Neural progenitor cell (in vitro differentiated cells): ENCODE measurements at regions not wholly inside any gene's neighbourhood (a gene's known extent, or its start where the extent isn't known, plus 50 kb on each side); places are given as distances from the start of the nearest gene placed in this dataset.
A peak's percentile ranks its signal among the peaks of the same experiment; 100 is the strongest.

ENCODE experiments used
- DNase-seq: peaks from one replicate; pipeline ENCODE4 v3.0.0-alpha.2; 2016; ENCODE audit warnings: low spot score
- H2AFZ ChIP-seq: fragments of 200-600 bp; sonication (generic); replicated peaks from 2 replicates; pipeline ENCODE4 v1.6.1; 2016; ENCODE audit warnings: antibody characterized with exemption
- H3F3A ChIP-seq: fragments of 200-600 bp; sonication (generic); 2 replicates; pipeline ENCODE4 v1.6.1; 2016; ENCODE audit warnings: antibody characterized with exemption, low read depth
- H3K27ac ChIP-seq: fragments of 200-600 bp; sonication (generic); 2 replicates; pipeline ENCODE4 v1.5.1; 2016; ENCODE audit warnings: mild to moderate bottlenecking
- H3K27me3 ChIP-seq: fragments of 200-600 bp; sonication (generic); 2 replicates; pipeline ENCODE4 v1.6.1; 2016; ENCODE audit warnings: mild to moderate bottlenecking, moderate library complexity
- H3K36me3 ChIP-seq: fragments of 200-600 bp; sonication (generic); 2 replicates; pipeline ENCODE4 v1.5.1; 2016
- H3K4me1 ChIP-seq: fragments of 200-600 bp; sonication (generic); 2 replicates; pipeline ENCODE4 v1.6.1; 2016; ENCODE audit warnings: mixed run types
- H3K4me2 ChIP-seq: fragments of 200-600 bp; sonication (generic); 2 replicates; pipeline ENCODE4 v1.6.1; 2016
- H3K4me3 ChIP-seq: fragments of 200-600 bp; sonication (generic); 2 replicates; pipeline ENCODE4 v1.5.1; 2016
- H3K79me2 ChIP-seq: fragments of 200-600 bp; sonication (generic); 2 replicates; pipeline ENCODE4 v1.6.1; 2016; ENCODE audit warnings: low read depth
- H3K9ac ChIP-seq: fragments of 200-600 bp; sonication (generic); 2 replicates; pipeline ENCODE4 v1.6.1; 2016
- H3K9me3 ChIP-seq: fragments of 200-600 bp; sonication (generic); 2 replicates; pipeline ENCODE4 v1.5.1; 2016; ENCODE audit warnings: low read depth
- H4K20me1 ChIP-seq: fragments of 200-600 bp; sonication (generic); 2 replicates; pipeline ENCODE4 v1.6.1; 2016; ENCODE audit warnings: low read depth
- H3K27ac Mint-ChIP-seq: 3 replicates; pipeline ENCODE4 v1.8.0; 2021; ENCODE audit warnings: mixed read lengths
- H3K27me3 Mint-ChIP-seq: 2 replicates; pipeline ENCODE4 v1.8.0; 2022; ENCODE audit warnings: low read depth, mild to moderate bottlenecking, inconsistent platforms, moderate library complexity, mixed read lengths; ENCODE audit not compliant: insufficient read depth
- H3K36me3 Mint-ChIP-seq: 3 replicates; pipeline ENCODE4 v1.8.0; 2021; ENCODE audit warnings: mixed read lengths
- H3K4me1 Mint-ChIP-seq: 3 replicates; pipeline ENCODE4 v1.8.0; 2021; ENCODE audit warnings: mixed read lengths
- H3K4me3 Mint-ChIP-seq: 3 replicates; pipeline ENCODE4 v1.8.0; 2021; ENCODE audit warnings: mild to moderate bottlenecking, moderate library complexity, mixed read lengths
- H3K9me3 Mint-ChIP-seq: 3 replicates; pipeline ENCODE4 v1.8.0; 2020; ENCODE audit warnings: mixed read lengths
- CTCF ChIP-seq: fragments of 200-600 bp; sonication (generic); IDR thresholded peaks from 2 replicates; pipeline ENCODE4 v1.5.1; 2017; ENCODE audit warnings: antibody characterized with exemption, mild to moderate bottlenecking
- EZH2 ChIP-seq: fragments of 200-600 bp; sonication (generic); IDR thresholded peaks from 2 replicates; pipeline ENCODE4 v1.6.1; 2017; ENCODE audit warnings: antibody characterized with exemption, mild to moderate bottlenecking, moderate library complexity
- EZH2phosphoT487 ChIP-seq: fragments of 200-600 bp; sonication (generic); IDR thresholded peaks from 2 replicates; pipeline ENCODE4 v1.6.1; 2017; ENCODE audit warnings: antibody characterized with exemption

- H3K4me2 ChIP-seq, result no peak overlapping the region
- no peak for TF ChIP-seq EZH2
- TF ChIP-seq EZH2phosphoT487, result no peak
- no peak for TF ChIP-seq CTCF
- no peaks in the 10 kb centered on the region for H3K4me1 Mint-ChIP-seq
- no peak overlapping the region for H3K27ac ChIP-seq
- H3K4me3 Mint-ChIP-seq, result no peak overlapping the region
- H3K36me3 ChIP-seq, result no peaks in the 10 kb centered on the region
- DNase-seq, result no peak
- no peaks in the 10 kb centered on the region for H3K27me3 Mint-ChIP-seq
- no peak overlapping the region for H3K4me3 ChIP-seq
- H3F3A ChIP-seq, result no peaks in the 10 kb centered on the region
- H3K27ac Mint-ChIP-seq, result no peak overlapping the region
- no peak overlapping the region for H3K9ac ChIP-seq
- no peaks in the 10 kb centered on the region for H3K79me2 ChIP-seq
- H4K20me1 ChIP-seq, result no peaks in the 10 kb centered on the region
- H2AFZ ChIP-seq, result no peak overlapping the region
- H3K36me3 Mint-ChIP-seq, result no peaks in the 10 kb centered on the region
- H3K4me1 ChIP-seq, result no peaks in the 10 kb centered on the region
- H3K27me3 ChIP-seq, result no peaks in the 10 kb centered on the region
- H3K9me3 ChIP-seq, result no peaks in the 10 kb centered on the region
- no peaks in the 10 kb centered on the region for H3K9me3 Mint-ChIP-seq
These were observed 1620.3 kb upstream of the SLC10A2 start for GRCh38 chr13:104686484-104686883.

GRCh38 chr13:104683789-104684188, 1617.6 kb upstream of the SLC10A2 start:
- Histone ChIP-seq H3K36me3 (no peaks in the 10 kb centered on the region), H3K4me1 (no peaks in the 10 kb centered on the region), H3K27ac (no peak overlapping the region), H3K9ac (no peak overlapping the region), H3K79me2 (no peaks in the 10 kb centered on the region), H3K27me3 (no peaks in the 10 kb centered on the region), H3K4me3 (no peak overlapping the region), H2AFZ (no peak overlapping the region), H4K20me1 (no peaks in the 10 kb centered on the region), H3K9me3 (no peaks in the 10 kb centered on the region), H3F3A (no peaks in the 10 kb centered on the region), H3K4me2 (no peak overlapping the region)
- no peaks in the 10 kb centered on the region for H3K9me3 Mint-ChIP-seq
- no peak overlapping the region for H3K4me3 Mint-ChIP-seq
- peak; percentile 14 for DNase-seq
- TF ChIP-seq EZH2 (no peak), EZH2phosphoT487 (no peak), CTCF (no peak)
- H3K36me3 Mint-ChIP-seq, result no peaks in the 10 kb centered on the region
- H3K27me3 Mint-ChIP-seq, result peaks cover 3% of the 10 kb centered on the region
- no peaks in the 10 kb centered on the region for H3K4me1 Mint-ChIP-seq
- no peak overlapping the region for H3K27ac Mint-ChIP-seq

- H3K9me3 ChIP-seq, result no peaks in the 10 kb centered on the region
- H3K9ac ChIP-seq, result no peak overlapping the region
- H3K79me2 ChIP-seq, result no peaks in the 10 kb centered on the region
- Mint-ChIP-seq H3K36me3 (no peaks in the 10 kb centered on the region), H3K9me3 (no peaks in the 10 kb centered on the region), H3K27me3 (peaks cover 3% of the 10 kb centered on the region), H3K4me3 (no peak overlapping the region), H3K4me1 (no peaks in the 10 kb centered on the region), H3K27ac (no peak overlapping the region)
- H3K36me3 ChIP-seq, result no peaks in the 10 kb centered on the region
- H3K4me1 ChIP-seq, result no peaks in the 10 kb centered on the region
- H3K4me2 ChIP-seq, result no peak overlapping the region
- H3K4me3 ChIP-seq, result no peak overlapping the region
- DNase-seq, result no peak
- H3K27ac ChIP-seq, result no peak overlapping the region
- TF ChIP-seq EZH2 (no peak), CTCF (no peak), EZH2phosphoT487 (no peak)
- no peak overlapping the region for H2AFZ ChIP-seq
- no peaks in the 10 kb centered on the region for H3F3A ChIP-seq
- H3K27me3 ChIP-seq, result no peaks in the 10 kb centered on the region
- H4K20me1 ChIP-seq, result no peaks in the 10 kb centered on the region
These were observed 1611.9 kb upstream of the SLC10A2 start for GRCh38 chr13:104678161-104678560.

GRCh38 chr13:104671901-104672300, 1605.7 kb upstream of the SLC10A2 start:
- Histone ChIP-seq H3K27ac (no peak overlapping the region), H4K20me1 (no peaks in the 10 kb centered on the region), H3K27me3 (no peaks in the 10 kb centered on the region), H3K4me3 (no peak overlapping the region), H3K9me3 (no peaks in the 10 kb centered on the region), H2AFZ (no peak overlapping the region), H3K36me3 (no peaks in the 10 kb centered on the region), H3K4me2 (no peak overlapping the region), H3F3A (no peaks in the 10 kb centered on the region), H3K79me2 (no peaks in the 10 kb centered on the region), H3K9ac (no peak overlapping the region), H3K4me1 (no peaks in the 10 kb centered on the region)
- no peaks in the 10 kb centered on the region for H3K27me3 Mint-ChIP-seq
- H3K4me3 Mint-ChIP-seq, result no peak overlapping the region
- H3K4me1 Mint-ChIP-seq, result no peaks in the 10 kb centered on the region
- no peak for DNase-seq
- H3K9me3 Mint-ChIP-seq, result no peaks in the 10 kb centered on the region
- no peak overlapping the region for H3K27ac Mint-ChIP-seq
- TF ChIP-seq CTCF (no peak), EZH2 (no peak), EZH2phosphoT487 (no peak)
- H3K36me3 Mint-ChIP-seq, result no peaks in the 10 kb centered on the region
